HL-60/S4 (cell line): ENCODE measurements at regions not wholly inside any gene's neighbourhood (a gene's known extent, or its start where the extent isn't known, plus 50 kb on each side); places are given as distances from the start of the nearest gene placed in this dataset.
"Not testable (repeated sequence)": the region's sequence is repeated elsewhere in the genome, so short reads cannot be mapped to it uniquely, and the experiment has no call there.

Experiments used
- in situ Hi-C: fragments of 300-500 bp; cut with MboI; formaldehyde crosslinking; loops from 2 replicates; pipeline ENCODE4 v1.14.3; 2022; ENCODE audit warnings: low sequenced_read_pairs

DNA sequence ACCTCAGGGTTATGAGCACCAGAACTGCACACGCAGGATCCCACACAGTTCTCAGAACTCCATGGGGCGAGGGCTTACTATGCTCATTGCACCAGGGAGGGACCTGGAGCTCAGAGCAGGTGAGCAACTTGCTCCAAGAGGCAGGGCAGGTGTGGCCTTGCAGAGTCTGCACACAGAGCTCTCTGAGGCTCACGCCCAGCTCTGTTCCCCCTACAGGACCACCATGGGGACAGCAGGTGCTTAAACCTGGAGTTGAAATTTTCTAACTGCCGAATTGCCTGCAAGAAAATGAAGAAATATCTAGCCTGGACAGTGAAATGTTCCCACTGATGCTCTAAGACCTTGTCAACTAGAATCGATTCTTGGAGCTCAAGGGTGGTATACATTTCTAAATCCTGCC, 49.9 kb upstream of the MSMB start:
- in situ Hi-C loops: not testable (repeated sequence)

DNA sequence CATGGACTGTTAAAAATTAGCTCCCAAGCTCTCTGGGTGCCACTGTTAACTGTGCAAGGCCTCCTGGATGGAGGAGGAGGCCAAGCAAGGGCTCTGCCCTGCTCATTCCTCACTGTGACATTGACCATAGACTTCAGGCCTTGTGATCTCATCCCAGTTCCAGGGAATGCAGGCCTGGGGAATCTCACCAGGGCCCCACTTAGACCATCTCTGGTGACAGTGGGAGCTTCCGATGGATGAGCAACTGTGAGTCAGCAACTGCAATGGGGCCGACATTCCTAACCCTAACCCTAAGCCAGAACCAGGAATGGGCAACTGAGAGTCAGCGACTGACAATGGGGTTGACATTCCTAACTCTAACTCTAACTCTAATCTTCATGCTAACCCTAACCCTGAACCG, 50.4 kb upstream of the MSMB start:
- in situ Hi-C loops: no loop called here

DNA sequence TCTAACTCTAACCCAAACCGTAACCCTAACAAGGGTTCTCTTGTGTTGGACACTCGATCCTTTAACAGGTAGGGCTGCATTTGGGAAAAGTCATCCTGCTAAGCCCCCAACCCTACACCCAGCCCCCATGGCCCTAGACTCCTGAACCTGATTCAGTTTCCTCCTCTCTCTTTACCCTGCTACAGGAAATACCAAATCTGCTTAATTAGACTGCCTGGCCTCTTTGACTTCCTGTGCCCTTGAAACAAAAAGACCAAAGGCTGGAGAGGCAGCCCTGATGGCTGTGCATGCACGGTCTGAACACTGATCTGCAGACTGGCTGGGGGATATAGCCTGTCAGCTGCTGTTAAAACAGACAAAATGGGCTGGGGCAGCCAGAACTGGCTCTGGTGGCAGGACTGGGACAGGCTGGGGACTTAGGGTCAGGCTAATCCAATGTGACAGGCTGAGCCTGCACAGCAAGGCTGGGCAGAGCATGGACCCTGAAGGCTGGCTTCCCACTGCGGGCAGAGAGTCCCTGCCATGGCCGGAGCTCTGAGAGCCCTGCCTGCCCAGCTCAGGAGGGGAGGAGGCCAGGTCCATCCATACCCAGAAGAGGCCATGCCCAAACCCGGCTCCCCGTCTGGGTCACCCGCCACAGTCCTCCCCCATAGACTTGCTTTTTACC, 51.0 kb upstream of the MSMB start:
- in situ Hi-C loops: no loop called here

GRCh38 chr10:46097576-46098317, 51.7 kb upstream of the MSMB start:
- in situ Hi-C loops: no loop called here

- in situ Hi-C loops: no loop called here
These were observed 52.3 kb upstream of the MSMB start for GRCh38 chr10:46098386-46098785.

DNA sequence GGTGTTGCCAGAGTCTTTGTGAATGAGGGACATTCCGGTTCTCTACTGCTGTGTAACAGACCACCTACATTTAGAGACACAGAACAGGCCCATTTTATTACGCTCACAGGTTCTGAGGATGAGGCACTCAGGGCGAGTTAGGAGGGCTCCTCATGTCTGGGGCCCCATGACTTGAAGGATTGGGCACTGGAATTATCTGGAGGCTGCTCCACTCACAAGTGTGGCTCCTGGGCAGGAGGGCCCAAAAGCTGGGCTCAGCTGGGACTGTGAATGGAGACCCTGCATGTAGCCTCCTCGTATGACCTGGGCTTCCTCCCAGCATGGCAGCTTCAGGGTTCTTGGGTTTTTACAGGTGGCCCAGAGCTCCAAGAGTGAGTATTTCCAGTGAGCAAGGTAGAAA, 52.9 kb upstream of the MSMB start:
- in situ Hi-C loops: not testable (repeated sequence)

- in situ Hi-C loops: no loop called here
These were observed 58.1 kb upstream of the MSMB start for GRCh38 chr10:46104071-46104585.

DNA sequence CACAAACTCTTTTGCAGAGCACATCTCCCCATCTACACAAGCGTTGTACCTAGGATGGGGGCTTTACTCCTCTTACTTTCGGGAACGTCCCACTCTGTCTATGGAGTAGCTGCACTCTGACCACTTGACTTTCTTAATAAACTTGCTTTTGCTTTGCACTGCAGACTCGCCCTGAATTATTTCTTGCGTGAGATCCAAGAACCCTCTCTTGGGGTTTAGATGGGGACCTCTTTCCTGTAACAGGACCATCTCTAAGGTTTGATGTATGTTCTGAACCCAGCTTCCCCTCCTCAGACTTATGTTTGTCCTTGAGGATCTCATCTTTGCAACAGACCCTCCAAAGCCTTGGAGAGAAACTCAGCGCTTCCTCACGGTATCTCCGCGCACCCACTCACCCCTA, 59.3 kb upstream of the MSMB start:
- in situ Hi-C loops: loop anchor here (5.0 kb wide), 1 partner anchor 1277 kb away; the partner anchor contains the start of gene ZNF488

DNA sequence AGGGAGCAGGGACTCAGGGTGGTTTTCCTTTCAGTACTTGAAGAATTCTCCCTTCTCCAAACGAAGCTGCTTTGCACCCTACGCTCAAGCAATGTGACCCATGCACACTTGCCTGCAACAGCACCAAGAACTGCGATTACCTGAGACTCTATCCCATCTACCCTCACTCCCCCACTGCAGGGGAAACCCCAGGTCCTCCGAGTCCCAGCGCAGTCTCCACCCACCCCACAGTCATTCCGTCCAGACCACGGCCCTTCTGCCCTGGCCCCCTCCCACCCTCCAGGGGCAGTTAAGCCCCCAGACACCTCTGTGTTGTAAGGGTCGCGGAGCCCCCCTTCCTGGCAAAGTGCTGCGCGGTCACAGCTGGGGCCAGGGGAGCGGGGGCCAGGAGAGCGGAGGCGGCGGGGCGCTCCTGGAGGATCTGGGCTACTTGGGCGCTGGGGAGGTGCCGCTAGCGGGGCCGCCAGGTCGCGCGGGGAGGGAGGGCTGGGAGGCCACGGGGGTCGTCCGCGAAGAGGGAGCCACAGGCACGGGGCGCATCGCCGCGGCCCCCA, 59.9 kb upstream of the MSMB start:
- in situ Hi-C loops: loop anchor here (5.0 kb wide), 1 partner anchor 1276 kb away; the partner anchor contains the start of gene ZNF488

- in situ Hi-C loops: loop anchor here (5.0 kb wide), 1 partner anchor 1276 kb away; the partner anchor contains the start of gene ZNF488
These were observed 60.6 kb upstream of the MSMB start for GRCh38 chr10:46106410-46107255.

- in situ Hi-C loops: loop anchor here (5.0 kb wide), 1 partner anchor 1274 kb away; the partner anchor contains the start of gene ZNF488
These were observed 62.1 kb upstream of the MSMB start for GRCh38 chr10:46108158-46108499.

- in situ Hi-C loops: not testable (repeated sequence)
These were observed 108.2 kb upstream of the MSMB start for GRCh38 chr10:46154271-46154670.

GRCh38 chr10:46154683-46155082, 108.6 kb upstream of the MSMB start:
- in situ Hi-C loops: not testable (repeated sequence)

DNA sequence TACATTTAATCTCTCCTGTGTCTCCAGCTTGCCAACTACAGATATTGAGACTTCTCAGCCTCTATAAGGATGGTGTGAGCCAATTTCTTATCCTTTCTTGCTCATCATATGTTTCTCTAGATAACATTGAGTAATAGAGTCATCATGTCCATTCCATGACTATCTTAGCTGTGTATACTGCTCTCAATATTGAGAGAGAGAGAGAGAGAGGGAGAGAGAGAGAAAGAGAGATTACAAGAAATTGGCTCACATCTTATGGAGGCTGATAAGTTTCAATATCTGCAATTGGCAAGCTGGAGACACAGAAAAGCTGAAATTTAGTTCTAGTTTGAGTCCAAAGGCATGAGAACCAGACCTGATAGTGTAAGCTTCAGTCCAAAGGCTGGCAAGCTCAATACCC, 110.8 kb upstream of the MSMB start:
- in situ Hi-C loops: not testable (repeated sequence)

- in situ Hi-C loops: no loop called here
These were observed 117.1 kb upstream of the ANTXRL start for GRCh38 chr10:46169736-46170135.

DNA sequence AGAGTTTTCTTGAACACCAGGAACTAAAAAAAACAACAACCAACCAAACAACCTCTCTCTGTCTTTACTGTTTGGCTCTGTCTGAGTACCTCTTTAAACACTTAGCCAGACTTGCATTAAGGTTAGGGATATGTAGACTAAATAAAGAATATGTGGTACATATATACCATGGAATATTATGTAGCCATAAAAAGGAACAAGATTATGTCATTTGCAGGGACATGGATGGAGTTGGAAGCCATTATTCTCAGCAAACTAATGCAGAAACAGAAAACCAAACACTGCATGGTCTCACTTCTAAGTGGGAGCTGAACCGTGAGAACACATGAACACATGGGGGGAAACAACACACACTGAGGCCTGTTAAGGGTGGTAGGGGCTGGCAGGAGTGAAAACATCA, 116.0 kb upstream of the ANTXRL start:
- in situ Hi-C loops: no loop called here

- in situ Hi-C loops: no loop called here
These were observed 115.1 kb upstream of the ANTXRL start for GRCh38 chr10:46171661-46172060.

- in situ Hi-C loops: no loop called here
These were observed 111.5 kb upstream of the ANTXRL start for GRCh38 chr10:46175296-46175695.

- in situ Hi-C loops: no loop called here
These were observed 111.0 kb upstream of the ANTXRL start for GRCh38 chr10:46175831-46176230.

DNA sequence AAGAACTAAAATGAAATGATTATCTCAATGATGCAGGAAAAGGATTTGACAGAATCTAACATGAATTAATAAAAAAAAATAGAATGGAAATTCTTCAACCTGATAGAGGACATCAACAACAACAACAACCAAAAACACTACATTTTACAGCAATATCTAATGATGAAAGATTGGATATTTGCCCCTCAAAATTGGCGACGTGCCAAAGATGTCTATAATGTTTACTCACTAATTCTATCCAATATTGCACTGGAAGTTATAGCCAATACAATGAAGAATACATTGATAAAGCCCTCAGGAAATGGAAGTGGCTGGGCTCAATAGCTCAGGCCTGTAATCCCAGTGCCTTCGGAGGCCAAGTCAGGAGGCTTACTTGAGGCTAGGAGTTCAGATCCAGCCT, 99.4 kb upstream of the ANTXRL start:
- in situ Hi-C loops: not testable (repeated sequence)

DNA sequence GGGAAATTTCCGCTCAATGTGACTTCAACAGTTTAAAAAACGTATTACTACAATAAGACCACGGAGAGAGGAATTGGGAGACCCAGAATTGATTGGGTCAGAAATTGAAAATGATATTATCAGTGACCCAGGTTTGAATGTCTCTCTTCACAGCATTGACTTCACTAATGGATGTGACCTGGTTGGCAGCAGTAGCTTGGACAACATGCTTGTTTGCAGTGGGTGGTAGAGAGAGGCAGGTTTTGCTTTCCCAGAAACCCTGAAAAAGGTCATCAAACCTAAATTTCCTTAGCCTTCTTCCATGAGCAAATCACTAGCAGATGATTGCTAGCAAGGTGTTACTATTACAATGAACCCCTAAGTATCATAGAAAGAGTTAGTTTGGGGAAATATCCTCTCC, 89.7 kb upstream of the ANTXRL start:
- in situ Hi-C loops: no loop called here
